Right lobe of liver (tissue), 4 donors: ENCODE measurements at regions not wholly inside any gene's neighbourhood (a gene's known extent, or its start where the extent isn't known, plus 50 kb on each side); places are given as distances from the start of the nearest gene placed in this dataset.

Experiments used
- CTCF ChIP-seq, 4 donors: fragments of 200-600 bp in 3 of 4; fragments of 450-650 bp in 1 of 4; IDR thresholded peaks; one replicate each; pipeline versions ENCODE4 v1.5.1 to v1.8.0; 2016 to 2022; ENCODE audit warnings: antibody characterized with exemption in 4 of 4, mild to moderate bottlenecking in 2 of 4
- POLR2A ChIP-seq: fragments of 450-650 bp; IDR thresholded peaks from one replicate; pipeline ENCODE4 v1.6.1; 2017; ENCODE audit warnings: antibody characterized with exemption, mild to moderate bottlenecking
- donor health status: DM: no; HTN: no; CAD: no.
- donor health status: DM: no; HTN: no; CAD: no.
- donor health status: DM: no; HTN: yes; CAD: no.

- TF ChIP-seq CTCF (IDR thresholded peaks at IDR 0.05) (no peak), POLR2A (no peak)
Measured at GRCh38 chr10:28207799-28208198, 95.1 kb downstream of the MPP7 start.
